K562 (cell line): ENCODE measurements at regions not wholly inside any gene's neighbourhood (a gene's known extent, or its start where the extent isn't known, plus 50 kb on each side); places are given as distances from the start of the nearest gene placed in this dataset.

Experiments used
- ATAC-seq: fragments of 200-7000 bp; cut with Tn5 transposase; 3 replicates; pipeline ENCODE4 v1.9.1; 2020; ENCODE audit warnings: moderate library complexity
- BruUV-seq: library from RNA; stranded (reverse); fragments of 400-500 nt; replicated peaks from 2 replicates; lab custom pipeline; 2021; lab: Mats Ljungman, UMichigan
- CTCF ChIA-PET: fragments of 300-600 bp; formaldehyde crosslinking; extraction: SDS; loops from one replicate; lab custom pipeline; 2021; ENCODE audit warnings: low intra/inter-chr PET ratio; lab: Yijun Ruan, JAX
- POLR2A ChIA-PET: fragments of 300-600, 350-650 bp; sonication (Branson Sonifier 250); formaldehyde crosslinking; extraction: SDS; loops from one replicate; lab custom pipeline; 2021; ENCODE audit warnings: antibody characterized with exemption, inconsistent platforms; lab: Yijun Ruan, JAX
- DNase-seq, 4 experiments: peaks; one replicate each; pipeline versions ENCODE4 v3.0.0 to v3.0.0-alpha.2; 2011 to 2018; ENCODE audit warnings: low spot score in 3 of 4, mixed read lengths in 3 of 4; ENCODE audit errors: extremely low read depth in 1 of 4
- FAIRE-seq: peaks from 2 replicates; lab custom pipeline; 2011; peaks lifted over from hg19 to GRCh38; lab: Jason Lieb, UNC
- H2AFZ ChIP-seq: 2 replicates; pipeline ENCODE4 v1.6.0; 2011; ENCODE audit warnings: low read depth, low read length, control low read depth, inconsistent platforms
- H3K27ac ChIP-seq: fragments of 200-600 bp; 3 replicates; pipeline ENCODE4 v1.8.0; 2011; ENCODE audit warnings: low read depth, mild to moderate bottlenecking, control low read depth, inconsistent platforms, low read length, moderate library complexity, mixed read lengths; ENCODE audit errors: extremely low read depth
- H3K27me3 ChIP-seq, 2 experiments: fragments of 300-600 bp in 1 of 2; 2 replicates in 1 of 2; 3 replicates in 1 of 2; pipeline versions ENCODE4 v1.6.0 to v1.8.0; 2011; ENCODE audit warnings: inconsistent platforms in 2 of 2, low read length in 2 of 2, mild to moderate bottlenecking in 1 of 2, mixed read lengths in 1 of 2, moderate library complexity in 1 of 2; ENCODE audit not compliant: control insufficient read depth in 2 of 2, insufficient read depth in 2 of 2
- H3K36me3 ChIP-seq: fragments of 300-600 bp; 3 replicates; pipeline ENCODE4 v1.8.0; 2011; ENCODE audit warnings: mild to moderate bottlenecking, low read length, inconsistent platforms; ENCODE audit not compliant: control insufficient read depth, insufficient read depth
- H3K4me1 ChIP-seq, 2 experiments: fragments of 200-600 bp in 1 of 2; replicated peaks in 1 of 2; 2 replicates in 1 of 2; 3 replicates in 1 of 2; pipeline versions ENCODE4 v1.5.1 to v1.8.0; 2011; ENCODE audit warnings: inconsistent platforms in 2 of 2, low read length in 2 of 2, mild to moderate bottlenecking in 1 of 2, mixed read lengths in 1 of 2, moderate library complexity in 1 of 2; ENCODE audit not compliant: control insufficient read depth in 2 of 2, insufficient read depth in 2 of 2
- H3K4me2 ChIP-seq: 2 replicates; pipeline ENCODE4 v1.6.1; 2011; ENCODE audit warnings: low read length, control low read depth, inconsistent platforms, mixed read lengths; ENCODE audit not compliant: insufficient read depth
- H3K4me3 ChIP-seq: fragments of 200-600 bp; sonication (generic), shearing (Covaris generic); 2 replicates; pipeline ENCODE4 v1.5.1; 2016; ENCODE audit warnings: control low read depth, inconsistent platforms
- H3K79me2 ChIP-seq: fragments of 200-600 bp; 3 replicates; pipeline ENCODE4 v1.8.0; 2011; ENCODE audit warnings: low read length, inconsistent platforms; ENCODE audit not compliant: control insufficient read depth, insufficient read depth
- H3K9ac ChIP-seq, 2 experiments: 2 replicates each; pipeline versions ENCODE4 v1.6.0 to v1.6.1; 2011; ENCODE audit warnings: low read depth in 2 of 2, low read length in 2 of 2, control low read depth in 1 of 2, inconsistent platforms in 1 of 2, mild to moderate bottlenecking in 1 of 2, mixed read lengths in 1 of 2; ENCODE audit not compliant: insufficient read depth in 1 of 2
- H3K9me1 ChIP-seq: one replicate; pipeline ENCODE4 v1.6.0; 2011; ENCODE audit warnings: inconsistent platforms, mild to moderate bottlenecking, low read length, moderate library complexity; ENCODE audit not compliant: control insufficient read depth, insufficient read depth
- H3K9me3 ChIP-seq: replicated peaks from 2 replicates; pipeline ENCODE4 v1.5.1; 2011; ENCODE audit warnings: low read depth, low read length, inconsistent platforms; ENCODE audit not compliant: control insufficient read depth, insufficient read depth
- H4K20me1 ChIP-seq: replicated peaks from 2 replicates; pipeline ENCODE4 v1.6.1; 2011; ENCODE audit warnings: low read length, inconsistent platforms, mixed read lengths; ENCODE audit not compliant: control insufficient read depth, insufficient read depth
- ATF1 ChIP-seq, 2 experiments: fragments of 450-650 bp in 1 of 2; IDR thresholded peaks; 2 replicates each; pipeline ENCODE4 v1.6.1; 2016; ENCODE audit warnings: missing compliant biosample characterization in 1 of 2, missing genetic modification characterization in 1 of 2
- CBFA2T3 ChIP-seq: fragments of 450-650 bp; IDR thresholded peaks from 2 replicates; pipeline ENCODE4 v1.6.1; 2017
- CEBPB ChIP-seq: fragments of 450-650 bp; IDR thresholded peaks from 2 replicates; pipeline ENCODE4 v1.6.1; 2016; ENCODE audit warnings: missing genetic modification characterization, missing compliant biosample characterization
- CSDE1 ChIP-seq, 2 experiments: fragments of 450-650 bp; IDR thresholded peaks; 2 replicates each; pipeline ENCODE4 v1.6.1; 2016; ENCODE audit warnings: mild to moderate bottlenecking in 1 of 2
- DNMT1 ChIP-seq: fragments of 450-650 bp; IDR thresholded peaks from 2 replicates; pipeline ENCODE4 v1.6.1; 2016; ENCODE audit warnings: antibody characterized with exemption, mild to moderate bottlenecking
- FOS ChIP-seq: IDR thresholded peaks from 3 replicates; pipeline ENCODE4 v1.6.1; 2011; ENCODE audit not compliant: insufficient read length; ENCODE audit errors: extremely low read depth
- FOSL1 ChIP-seq: fragments of 200-800 bp; sonication (Bioruptor generic); conservative IDR thresholded peaks from 2 replicates; pipeline ENCODE4 v1.6.1; 2016; ENCODE audit warnings: missing genetic modification characterization, missing compliant biosample characterization
- HMG20B ChIP-seq: fragments of 250-450 bp; sonication (Bioruptor Pico); IDR thresholded peaks from 2 replicates; pipeline ENCODE4 v1.5.0; 2021; ENCODE audit warnings: mild to moderate bottlenecking
- IFI16 ChIP-seq: fragments of 250-450 bp; sonication (Bioruptor Pico); IDR thresholded peaks from 2 replicates; pipeline ENCODE4 v2.1.2; 2022; ENCODE audit warnings: mild to moderate bottlenecking, inconsistent platforms
- MAFK ChIP-seq: IDR thresholded peaks from 2 replicates; pipeline ENCODE4 v1.6.1; 2011; ENCODE audit warnings: low read length, improper control_type of control experiment
- NFXL1 ChIP-seq: fragments of 450-650 bp; formaldehyde crosslinking; IDR thresholded peaks from 2 replicates; pipeline ENCODE4 v1.4.0; 2021; ENCODE audit warnings: mild to moderate bottlenecking
- PREB ChIP-seq: sonication (generic); formaldehyde crosslinking; IDR thresholded peaks from 2 replicates; pipeline ENCODE4 v1.8.1; 2023; ENCODE audit warnings: mild to moderate bottlenecking, missing genetic modification reagents
- RHOXF2B ChIP-seq: fragments of 250-450 bp; sonication (Bioruptor Pico); conservative IDR thresholded peaks from 2 replicates; pipeline ENCODE4 v1.5.1; 2021
- SNRNP70 ChIP-seq: fragments of 200-400 bp; formaldehyde crosslinking; optimal IDR thresholded peaks from 2 replicates; pipeline ENCODE3; 2017; ENCODE audit warnings: low read depth, low read length
- TEAD4 ChIP-seq, 2 experiments: sonication (generic) in 1 of 2; formaldehyde crosslinking in 1 of 2; IDR thresholded peaks; 2 replicates each; pipeline versions ENCODE4 v1.6.1 to v1.8.0; 2012 to 2022; ENCODE audit warnings: borderline replicate concordance in 1 of 2, inconsistent platforms in 1 of 2, low read length in 1 of 2, mild to moderate bottlenecking in 1 of 2, missing genetic modification reagents in 1 of 2
- ZBTB43 ChIP-seq: sonication (generic); formaldehyde crosslinking; IDR thresholded peaks from 2 replicates; pipeline ENCODE4 v1.8.0; 2023; ENCODE audit warnings: mild to moderate bottlenecking, missing genetic modification reagents
- ZNF253 ChIP-seq: fragments of 250-450 bp; sonication (Bioruptor Pico); conservative IDR thresholded peaks from 2 replicates; pipeline ENCODE4 v1.6.1; 2021; ENCODE audit warnings: mild to moderate bottlenecking
- ZNF282 ChIP-seq: sonication (generic); formaldehyde crosslinking; IDR thresholded peaks from 2 replicates; pipeline ENCODE4 v1.8.1; 2023; ENCODE audit warnings: missing genetic modification reagents
- ZNF561 ChIP-seq: fragments of 450-650 bp; formaldehyde crosslinking; conservative IDR thresholded peaks from 2 replicates; pipeline ENCODE4 v1.4.0; 2020; ENCODE audit warnings: mild to moderate bottlenecking, moderate library complexity
- whole genome bisulfite sequencing: fragments of 100-300 bp; shearing (Covaris generic); methylation state at CpG from one replicate; pipeline ENCODE4 v1.1.6; 2016; ENCODE audit warnings: low coverage, mixed read lengths; ENCODE audit not compliant: insufficient coverage; ENCODE audit errors: missing lambda C conversion rate; 5-methylcytosine and 5-hydroxymethylcytosine counted together
- in situ Hi-C: fragments of 300-500 bp; cut with MboI; formaldehyde crosslinking; loops from 4 replicates; pipeline ENCODE4 v1.15.0; 2018; ENCODE audit warnings: inconsistent platforms, mixed read lengths
- intact Hi-C: fragments of 100-400 bp; cut with micrococcal nuclease; formaldehyde crosslinking; loops from 2 replicates; pipeline ENCODE4 v1.14.2; 2022

GRCh38 chr17:79155701-79156100, 81.1 kb downstream of the ENGASE start:
- Histone ChIP-seq H3K36me3 (no peaks in the 10 kb centered on the region), H3K27ac (no peak overlapping the region), H3K4me3 (no peak overlapping the region), H3K9ac (no peak overlapping the region), H3K4me1 (no peaks in the 10 kb centered on the region; a peak in 1 of 5 replicates), H3K4me2 (no peak overlapping the region), H3K79me2 (no peaks in the 10 kb centered on the region), H3K9me3 (no peaks in the 10 kb centered on the region), H3K9me1 (no peaks in the 10 kb centered on the region), H4K20me1 (peaks cover 18% of the 10 kb centered on the region), H2AFZ (no peak overlapping the region), H3K27me3 (peaks cover 12 to 71% of the 10 kb centered on the region in 2 experiments)
- DNase-seq (no peak), ATAC-seq (no peak), FAIRE-seq (no peak)
- in situ Hi-C loops (no loop called here), intact Hi-C loops (no loop called here)
- TF ChIP-seq NFXL1 (CRISPR knock-in tag) (no peak), ZNF253 (CRISPR knock-in tag) (no peak), FOSL1 (tag) (no peak), ZNF561 (no peak), FOS (no peak), HMG20B (CRISPR knock-in tag) (no peak), CBFA2T3 (no peak), CSDE1 (IDR thresholded peaks at IDR 0.05) (no peak), DNMT1 (no peak), CEBPB (no peak), SNRNP70 (no peak), ZNF282 (CRISPR knock-in tag) (no peak), ATF1 (CRISPR knock-in tag; IDR thresholded peaks at IDR 0.05) (no peak), ATF1 (tag; IDR thresholded peaks at IDR 0.05) (no peak), TEAD4 (IDR thresholded peaks at IDR 0.05; ENCODE audit: low read length) (no peak), TEAD4 (CRISPR knock-in tag; IDR thresholded peaks at IDR 0.05; ENCODE audit: borderline replicate concordance) (no peak), IFI16 (CRISPR knock-in tag) (no peak), PREB (no peak), ZBTB43 (no peak), RHOXF2B (CRISPR knock-in tag) (no peak), MAFK (no peak)
- CTCF ChIA-PET, result no interaction called here
- WGBS, result 3% methylated on average over 9 of the region's 12 CpGs
- POLR2A ChIA-PET, result no interaction called here
- BruUV-seq, result no TSS peak
